ENCODE measurements at regions not wholly inside any gene's neighbourhood (a gene's known extent, or its start where the extent isn't known, plus 50 kb on each side); places are given as distances from the start of the nearest gene placed in this dataset.

DNA sequence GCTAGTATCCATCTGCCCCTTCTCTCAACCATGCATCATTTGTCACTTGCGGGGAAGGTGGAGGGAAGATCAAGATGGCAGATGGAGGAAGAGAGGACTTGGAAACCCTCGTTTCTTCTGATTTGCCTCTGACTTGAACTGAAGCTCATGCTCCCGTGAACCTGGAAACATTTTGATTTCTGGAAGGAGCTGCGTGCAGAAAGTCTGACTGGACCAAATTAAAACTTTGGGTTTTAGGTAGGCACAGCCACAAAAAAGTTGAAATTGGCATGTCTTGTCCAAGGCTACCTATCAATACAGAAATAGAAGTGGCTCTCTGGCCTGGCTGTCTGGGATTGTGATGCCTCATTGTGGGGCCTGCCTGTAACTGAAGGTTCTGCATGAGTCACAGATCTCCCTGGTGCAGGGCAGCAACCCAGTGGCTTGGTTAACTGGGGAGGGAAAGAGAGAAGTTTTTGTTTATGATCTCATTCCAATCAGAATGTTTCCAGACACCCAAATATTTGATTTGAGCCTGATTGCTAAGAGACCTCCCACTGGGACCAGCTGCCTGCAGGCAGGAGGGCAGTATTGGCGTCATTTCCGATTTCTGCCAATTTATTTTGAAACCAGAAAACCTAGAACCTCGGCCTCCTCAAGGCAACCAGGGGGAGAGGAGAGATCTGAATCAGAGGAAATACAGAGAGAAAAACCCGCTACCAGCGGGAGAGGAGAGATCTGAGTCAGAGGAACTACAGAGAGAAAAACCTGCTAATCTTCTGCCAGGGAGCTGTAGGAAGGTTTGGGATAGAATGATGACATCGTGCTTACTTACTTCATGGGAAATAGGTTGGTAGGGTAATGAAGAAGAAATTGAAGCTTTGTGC, 363.6 kb downstream of the ANKRD30A start:
- TF ChIP-seq BHLHE40 (IDR thresholded peaks at IDR 0.05; ENCODE audit: borderline replicate concordance) (no peak), HDGF (IDR thresholded peaks at IDR 0.05; ENCODE audit: borderline replicate concordance) (no peak), ZNF384 (IDR thresholded peaks at IDR 0.05) (no peak), SP1 (IDR thresholded peaks at IDR 0.05) (no peak), ELF4 (IDR thresholded peaks at IDR 0.05) (no peak), ARNT (IDR thresholded peaks at IDR 0.05) (no peak)
- TF ChIP-seq, protein P1, sequence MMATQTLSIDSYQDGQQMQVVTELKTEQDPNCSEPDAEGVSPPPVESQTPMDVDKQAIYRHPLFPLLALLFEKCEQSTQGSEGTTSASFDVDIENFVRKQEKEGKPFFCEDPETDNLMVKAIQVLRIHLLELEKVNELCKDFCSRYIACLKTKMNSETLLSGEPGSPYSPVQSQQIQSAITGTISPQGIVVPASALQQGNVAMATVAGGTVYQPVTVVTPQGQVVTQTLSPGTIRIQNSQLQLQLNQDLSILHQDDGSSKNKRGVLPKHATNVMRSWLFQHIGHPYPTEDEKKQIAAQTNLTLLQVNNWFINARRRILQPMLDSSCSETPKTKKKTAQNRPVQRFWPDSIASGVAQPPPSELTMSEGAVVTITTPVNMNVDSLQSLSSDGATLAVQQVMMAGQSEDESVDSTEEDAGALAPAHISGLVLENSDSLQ (IDR thresholded peaks at IDR 0.05), result no peak
